Endodermal cell (in vitro differentiated cells): ENCODE measurements at regions not wholly inside any gene's neighbourhood (a gene's known extent, or its start where the extent isn't known, plus 50 kb on each side); places are given as distances from the start of the nearest gene placed in this dataset.

ENCODE experiments used
- DNase-seq: peaks from one replicate; pipeline ENCODE4 v3.0.0-alpha.2; 2017
- H3K27ac ChIP-seq: 2 replicates; pipeline ENCODE4 v1.5.1; 2013; ENCODE audit warnings: mild to moderate bottlenecking, low read depth, low read length, moderate library complexity
- H3K27me3 ChIP-seq: 2 replicates; pipeline ENCODE4 v1.6.1; 2013; ENCODE audit warnings: mild to moderate bottlenecking, low read length, moderate library complexity; ENCODE audit not compliant: insufficient read depth, control insufficient read depth, poor library complexity, severe bottlenecking
- H3K36me3 ChIP-seq: 2 replicates; pipeline ENCODE4 v1.7.0; 2013; ENCODE audit warnings: mild to moderate bottlenecking, low read length, moderate library complexity; ENCODE audit not compliant: control insufficient read depth, insufficient read depth
- H3K4me1 ChIP-seq: one replicate; pipeline ENCODE4 v1.7.0; 2013; ENCODE audit warnings: low read length; ENCODE audit not compliant: control insufficient read depth, insufficient read depth
- H3K4me3 ChIP-seq: 2 replicates; pipeline ENCODE4 v1.5.1; 2013; ENCODE audit warnings: mild to moderate bottlenecking, low read length, moderate library complexity
- H3K9ac ChIP-seq: 2 replicates; pipeline ENCODE4 v1.6.1; 2013; ENCODE audit warnings: mild to moderate bottlenecking, low read length, moderate library complexity; ENCODE audit not compliant: poor library complexity, severe bottlenecking; ENCODE audit errors: extremely low read depth
- H3K9me3 ChIP-seq: 2 replicates; pipeline ENCODE4 v1.6.1; 2013; ENCODE audit warnings: mild to moderate bottlenecking, low read length, moderate library complexity; ENCODE audit not compliant: control insufficient read depth
- H3K27ac Mint-ChIP-seq: 2 replicates; pipeline ENCODE4 v1.8.0; 2020; ENCODE audit warnings: mixed read lengths
- H3K27me3 Mint-ChIP-seq: 2 replicates; pipeline ENCODE4 v1.8.0; 2021; ENCODE audit warnings: mild to moderate bottlenecking, mixed read lengths; ENCODE audit not compliant: insufficient read depth
- H3K36me3 Mint-ChIP-seq: 2 replicates; pipeline ENCODE4 v1.8.0; 2020; ENCODE audit warnings: low read depth, mixed read lengths
- H3K4me1 Mint-ChIP-seq: 2 replicates; pipeline ENCODE4 v1.8.0; 2020; ENCODE audit warnings: mixed read lengths
- H3K4me3 Mint-ChIP-seq: 2 replicates; pipeline ENCODE4 v1.8.0; 2020; ENCODE audit warnings: mild to moderate bottlenecking, moderate library complexity, mixed read lengths
- H3K9me3 Mint-ChIP-seq: 2 replicates; pipeline ENCODE4 v1.8.0; 2020; ENCODE audit warnings: mild to moderate bottlenecking, mixed read lengths
- WGBS, 2 experiments: methylation state at CpG; one replicate each; pipeline versions ENCODE4 v1.1.5 to v1.1.7; 2013; ENCODE audit warnings: missing lambda C conversion rate in 2 of 2, mixed read lengths in 1 of 2; ENCODE audit not compliant: insufficient coverage in 1 of 2, insufficient read length in 1 of 2; 5-methylcytosine and 5-hydroxymethylcytosine counted together
- TF ChIP-seq, protein P1 (sequence below): fragments of 200-600 bp; sonication (generic); conservative IDR thresholded peaks from 2 replicates; pipeline ENCODE4 v1.5.0; 2021; ENCODE audit warnings: antibody characterized with exemption, mild to moderate bottlenecking

DNA sequence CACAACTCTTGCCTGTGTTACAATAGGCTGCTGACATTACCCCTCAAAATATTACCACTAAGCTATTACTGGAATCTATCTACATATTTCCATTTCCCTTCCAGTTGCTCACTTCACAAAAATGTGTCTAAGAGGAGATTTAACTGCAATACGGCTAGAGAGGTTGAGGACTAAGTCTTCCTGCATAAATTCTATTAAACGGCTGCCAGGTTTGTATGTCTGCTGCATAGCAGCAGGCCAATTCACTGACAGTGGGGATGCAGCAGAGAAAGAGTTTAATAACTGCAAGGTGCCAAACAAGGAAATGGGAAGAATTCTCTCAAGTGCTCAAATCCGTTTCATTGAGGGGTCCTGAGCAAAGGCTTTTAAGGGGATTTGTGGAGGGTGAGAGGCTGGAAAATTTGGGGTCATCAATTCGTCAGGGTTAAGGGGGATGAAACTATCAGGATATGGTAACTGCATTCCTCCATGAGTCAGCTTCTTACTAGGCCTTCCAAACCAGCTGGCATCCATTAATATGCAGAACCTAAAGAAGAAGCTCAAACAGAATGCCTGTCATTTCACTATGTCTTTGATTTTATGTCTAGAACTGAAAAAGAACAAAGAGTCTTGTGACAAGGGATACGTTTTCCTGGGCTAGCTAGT, 675.6 kb downstream of the TBL1XR1 start:
- H3K9me3 Mint-ChIP-seq: peaks cover 15% of the 10 kb centered on the region
- peaks cover 5% of the 10 kb centered on the region for H3K36me3 Mint-ChIP-seq
- H3K27me3 Mint-ChIP-seq: no peaks in the 10 kb centered on the region
- no peak overlapping the region for H3K4me3 Mint-ChIP-seq
- no peaks in the 10 kb centered on the region for H3K4me1 Mint-ChIP-seq
- Histone ChIP-seq H3K36me3 (no peaks in the 10 kb centered on the region), H3K27ac (peak overlapping the region; percentile 62), H3K27me3 (no peaks in the 10 kb centered on the region), H3K4me1 (no peaks in the 10 kb centered on the region), H3K4me3 (no peak overlapping the region), H3K9ac (no peak overlapping the region), H3K9me3 (peaks cover 14% of the 10 kb centered on the region)
- peak; percentile 45 for DNase-seq
- TF ChIP-seq, protein P1, sequence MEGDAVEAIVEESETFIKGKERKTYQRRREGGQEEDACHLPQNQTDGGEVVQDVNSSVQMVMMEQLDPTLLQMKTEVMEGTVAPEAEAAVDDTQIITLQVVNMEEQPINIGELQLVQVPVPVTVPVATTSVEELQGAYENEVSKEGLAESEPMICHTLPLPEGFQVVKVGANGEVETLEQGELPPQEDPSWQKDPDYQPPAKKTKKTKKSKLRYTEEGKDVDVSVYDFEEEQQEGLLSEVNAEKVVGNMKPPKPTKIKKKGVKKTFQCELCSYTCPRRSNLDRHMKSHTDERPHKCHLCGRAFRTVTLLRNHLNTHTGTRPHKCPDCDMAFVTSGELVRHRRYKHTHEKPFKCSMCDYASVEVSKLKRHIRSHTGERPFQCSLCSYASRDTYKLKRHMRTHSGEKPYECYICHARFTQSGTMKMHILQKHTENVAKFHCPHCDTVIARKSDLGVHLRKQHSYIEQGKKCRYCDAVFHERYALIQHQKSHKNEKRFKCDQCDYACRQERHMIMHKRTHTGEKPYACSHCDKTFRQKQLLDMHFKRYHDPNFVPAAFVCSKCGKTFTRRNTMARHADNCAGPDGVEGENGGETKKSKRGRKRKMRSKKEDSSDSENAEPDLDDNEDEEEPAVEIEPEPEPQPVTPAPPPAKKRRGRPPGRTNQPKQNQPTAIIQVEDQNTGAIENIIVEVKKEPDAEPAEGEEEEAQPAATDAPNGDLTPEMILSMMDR: no peak
- 59 to 78% methylated on average over 5 of the region's 5 CpGs for WGBS, 2 experiments
- peak overlapping the region; percentile 42 for H3K27ac Mint-ChIP-seq

DNA sequence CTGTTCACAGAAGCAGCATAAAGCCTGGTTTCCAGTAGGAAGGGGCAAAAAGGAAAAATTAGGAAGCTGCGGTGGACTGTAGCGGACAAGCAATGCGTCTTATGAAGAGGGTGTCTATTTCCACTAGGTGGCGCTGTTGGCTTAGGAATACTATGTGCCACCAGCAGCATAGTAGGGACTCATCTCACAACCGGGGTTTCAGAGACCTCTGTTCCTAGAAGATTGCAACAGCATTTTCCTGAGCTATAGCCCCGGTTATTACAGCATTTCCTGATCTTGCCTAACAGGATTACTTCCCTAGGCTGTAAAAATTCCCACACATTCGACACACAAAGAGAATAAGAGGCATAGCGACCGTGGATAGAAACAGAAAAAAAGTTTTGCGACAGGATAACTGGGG, 683.0 kb downstream of the TBL1XR1 start:
- no peaks in the 10 kb centered on the region for H3K4me1 Mint-ChIP-seq
- WGBS, 2 experiments: 68 to 77% methylated on average over 9 to 10 of the region's 10 CpGs
- H3K9me3 Mint-ChIP-seq: peaks cover 78% of the 10 kb centered on the region
- no peak overlapping the region for H3K27ac Mint-ChIP-seq
- no peaks in the 10 kb centered on the region for H3K36me3 ChIP-seq
- no peak overlapping the region for H3K4me3 Mint-ChIP-seq
- peaks cover 88% of the 10 kb centered on the region for H3K9me3 ChIP-seq
- H3K27me3 ChIP-seq: no peaks in the 10 kb centered on the region
- H3K4me1 ChIP-seq: no peaks in the 10 kb centered on the region
- H3K27me3 Mint-ChIP-seq: peaks cover 2% of the 10 kb centered on the region
- TF ChIP-seq, protein P1: peak; percentile 81
- H3K9ac ChIP-seq: no peak overlapping the region
- no peak overlapping the region for H3K4me3 ChIP-seq
- DNase-seq: peak; percentile 87
- H3K27ac ChIP-seq: no peak overlapping the region
- H3K36me3 Mint-ChIP-seq: peaks cover 40% of the 10 kb centered on the region

DNA sequence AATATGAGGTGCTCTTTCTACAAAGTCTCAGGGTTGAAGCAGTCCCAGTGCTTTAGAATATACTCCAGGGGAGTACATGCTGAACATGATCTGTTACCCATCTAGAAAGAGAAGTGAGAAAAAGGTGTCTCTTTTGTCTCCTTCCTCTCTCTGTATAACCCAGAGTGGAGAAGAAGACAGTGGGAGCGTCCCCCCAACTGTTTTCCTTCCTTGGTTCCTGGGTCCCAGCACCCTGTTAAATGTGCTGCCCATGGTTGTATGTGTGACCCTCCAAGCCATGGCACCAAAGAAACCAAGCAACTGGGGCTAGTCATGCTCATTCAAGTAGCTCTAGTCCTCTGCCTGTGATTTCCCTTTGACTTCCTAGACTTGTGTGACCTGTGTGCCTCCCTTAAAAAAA, 683.7 kb downstream of the TBL1XR1 start:
- Histone ChIP-seq H3K9me3 (peaks cover 95% of the 10 kb centered on the region), H3K4me3 (peak overlapping the region; percentile 11), H3K27me3 (no peaks in the 10 kb centered on the region), H3K4me1 (no peaks in the 10 kb centered on the region), H3K9ac (no peak overlapping the region), H3K36me3 (no peaks in the 10 kb centered on the region), H3K27ac (no peak overlapping the region)
- 71 to 100% methylated on average over 1 of the region's 1 CpG for WGBS, 2 experiments
- peaks cover 1% of the 10 kb centered on the region for H3K4me1 Mint-ChIP-seq
- peaks cover 41% of the 10 kb centered on the region for H3K36me3 Mint-ChIP-seq
- TF ChIP-seq, protein P1: no peak
- DNase-seq: peak; percentile 63
- no peak overlapping the region for H3K4me3 Mint-ChIP-seq
- H3K9me3 Mint-ChIP-seq: peaks cover 83% of the 10 kb centered on the region
- H3K27ac Mint-ChIP-seq: no peak overlapping the region
- peaks cover 2% of the 10 kb centered on the region for H3K27me3 Mint-ChIP-seq
